Neural progenitor cell (in vitro differentiated cells): ENCODE measurements at regions not wholly inside any gene's neighbourhood (a gene's known extent, or its start where the extent isn't known, plus 50 kb on each side); places are given as distances from the start of the nearest gene placed in this dataset.

Experiments used
- CTCF ChIP-seq: fragments of 200-600 bp; sonication (generic); IDR thresholded peaks from 2 replicates; pipeline ENCODE4 v1.5.1; 2017; ENCODE audit warnings: antibody characterized with exemption, mild to moderate bottlenecking
- EZH2 ChIP-seq: fragments of 200-600 bp; sonication (generic); IDR thresholded peaks from 2 replicates; pipeline ENCODE4 v1.6.1; 2017; ENCODE audit warnings: antibody characterized with exemption, mild to moderate bottlenecking, moderate library complexity

- TF ChIP-seq EZH2 (no peak), CTCF (no peak)
Observed at GRCh38 chr1:217969428-217969827, 315.7 kb upstream of the RRP15 start.
